ENCODE measurements at regions not wholly inside any gene's neighbourhood (a gene's known extent, or its start where the extent isn't known, plus 50 kb on each side); places are given as distances from the start of the nearest gene placed in this dataset.

DNA sequence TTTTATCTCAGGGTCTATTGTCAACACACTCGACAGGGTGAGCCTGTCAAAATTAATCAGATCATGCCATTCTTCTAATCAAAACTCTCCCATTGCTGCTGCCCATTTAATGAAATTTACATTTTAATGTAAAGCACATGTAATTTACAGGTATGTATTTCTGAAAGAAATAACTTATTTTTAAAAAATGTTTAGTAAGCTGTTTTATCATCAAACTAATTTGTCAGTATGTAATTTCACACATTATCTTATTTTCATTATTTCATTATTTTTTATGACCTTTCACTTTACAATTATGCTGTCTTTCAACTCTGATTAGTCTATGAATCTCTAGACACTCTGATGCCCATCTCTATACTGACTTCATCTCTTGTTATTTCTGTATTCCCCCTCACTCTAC, 467.8 kb downstream of the ZNF804A start:
- TF ChIP-seq, protein P1, sequence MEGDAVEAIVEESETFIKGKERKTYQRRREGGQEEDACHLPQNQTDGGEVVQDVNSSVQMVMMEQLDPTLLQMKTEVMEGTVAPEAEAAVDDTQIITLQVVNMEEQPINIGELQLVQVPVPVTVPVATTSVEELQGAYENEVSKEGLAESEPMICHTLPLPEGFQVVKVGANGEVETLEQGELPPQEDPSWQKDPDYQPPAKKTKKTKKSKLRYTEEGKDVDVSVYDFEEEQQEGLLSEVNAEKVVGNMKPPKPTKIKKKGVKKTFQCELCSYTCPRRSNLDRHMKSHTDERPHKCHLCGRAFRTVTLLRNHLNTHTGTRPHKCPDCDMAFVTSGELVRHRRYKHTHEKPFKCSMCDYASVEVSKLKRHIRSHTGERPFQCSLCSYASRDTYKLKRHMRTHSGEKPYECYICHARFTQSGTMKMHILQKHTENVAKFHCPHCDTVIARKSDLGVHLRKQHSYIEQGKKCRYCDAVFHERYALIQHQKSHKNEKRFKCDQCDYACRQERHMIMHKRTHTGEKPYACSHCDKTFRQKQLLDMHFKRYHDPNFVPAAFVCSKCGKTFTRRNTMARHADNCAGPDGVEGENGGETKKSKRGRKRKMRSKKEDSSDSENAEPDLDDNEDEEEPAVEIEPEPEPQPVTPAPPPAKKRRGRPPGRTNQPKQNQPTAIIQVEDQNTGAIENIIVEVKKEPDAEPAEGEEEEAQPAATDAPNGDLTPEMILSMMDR (IDR thresholded peaks at IDR 0.05), result no peak
- no peak for TF ChIP-seq POLR2AphosphoS5 (IDR thresholded peaks at IDR 0.05; ENCODE audit: low read depth, low read length)

Measured in Panc1 (cell line).